T-helper 2 cell treated with Interferon-gamma antibody and Interleukin-4, amounts not matched to agents 100 ng/mL and 5 ng/mL, for 36 hours (primary cell): ENCODE measurements at regions not wholly inside any gene's neighbourhood (a gene's known extent, or its start where the extent isn't known, plus 50 kb on each side); places are given as distances from the start of the nearest gene placed in this dataset.

ENCODE experiments used
- intact Hi-C: fragments of 100-400 bp; cut with micrococcal nuclease; formaldehyde crosslinking; loops from one replicate; pipeline ENCODE4 v1.15.1; 2023

DNA sequence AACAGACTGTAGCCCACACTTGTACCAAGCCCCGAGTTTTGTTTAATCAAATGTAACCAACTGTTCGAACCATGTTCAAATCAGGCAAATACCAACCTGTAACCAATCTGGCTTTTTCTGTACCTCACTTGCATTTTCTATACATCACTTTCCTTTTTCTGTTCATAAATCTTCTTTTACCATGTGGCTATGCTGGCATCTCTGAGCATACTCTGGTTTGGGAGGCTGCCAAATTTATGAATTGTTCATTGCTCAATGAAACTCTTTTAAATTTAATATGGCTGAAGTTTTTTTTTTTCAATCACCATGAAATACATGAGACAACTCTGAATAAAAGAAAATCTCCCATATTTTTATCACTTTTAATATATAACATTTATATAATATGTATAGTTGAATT is 256.1 kb downstream of the SLITRK6 start:
- intact Hi-C loops: no loop called here

DNA sequence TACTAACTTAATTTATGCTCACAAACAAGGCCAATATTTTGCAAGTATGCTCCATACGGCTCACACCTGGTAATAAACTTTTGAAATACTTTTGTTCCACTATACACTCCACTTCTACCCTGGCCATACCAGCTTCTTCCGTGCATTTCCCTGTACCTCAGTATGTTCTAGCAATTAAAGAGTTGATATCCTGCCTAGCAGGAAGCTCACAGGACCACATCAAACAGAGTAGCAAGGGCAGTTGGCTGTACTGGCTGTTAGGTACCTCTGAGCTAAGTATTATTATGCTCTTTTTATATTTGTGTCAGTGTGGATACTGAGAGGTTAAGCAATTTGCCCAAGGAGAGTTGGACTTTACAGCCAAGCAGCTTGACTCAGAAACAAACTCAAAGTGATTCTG is 257.7 kb downstream of the SLITRK6 start:
- intact Hi-C loops: no loop called here

DNA sequence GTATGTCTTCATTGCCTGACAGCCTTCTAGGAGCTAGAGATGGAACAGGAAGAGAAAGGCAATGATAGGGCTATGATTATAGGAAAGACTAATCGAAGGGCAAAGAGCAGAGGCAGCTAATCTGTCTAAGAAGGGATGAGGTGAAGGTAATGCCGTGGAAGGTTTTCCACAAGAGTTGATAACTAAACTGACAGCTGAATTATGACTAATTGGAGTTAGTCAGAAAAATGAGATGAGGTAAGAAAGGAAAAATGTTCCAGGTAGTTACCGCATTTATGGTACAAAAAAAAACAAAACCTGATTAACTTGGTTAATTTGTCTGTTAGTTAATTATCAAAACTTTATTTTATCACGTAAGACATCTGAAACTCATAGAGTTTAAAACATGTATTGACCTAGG is 260.3 kb downstream of the SLITRK6 start:
- intact Hi-C loops: no loop called here

DNA sequence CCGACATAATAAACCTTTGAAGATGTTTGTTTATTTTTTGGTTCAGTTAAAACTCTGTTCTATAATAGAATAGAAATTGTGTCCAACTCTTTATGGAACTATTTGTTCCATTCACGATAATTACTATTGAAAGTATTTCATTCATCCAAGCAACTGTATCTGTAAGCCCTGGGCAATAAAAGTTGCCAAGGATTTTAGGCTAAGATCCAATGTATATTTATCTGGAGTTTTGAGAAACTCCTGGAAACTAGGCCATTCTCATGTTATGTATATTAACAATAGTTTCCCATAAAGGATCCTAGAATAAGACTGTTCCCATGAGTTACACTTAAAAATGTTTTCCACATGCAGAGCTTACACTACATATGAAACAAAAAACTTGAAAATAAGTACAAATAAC is 261.6 kb downstream of the SLITRK6 start:
- intact Hi-C loops: no loop called here

DNA sequence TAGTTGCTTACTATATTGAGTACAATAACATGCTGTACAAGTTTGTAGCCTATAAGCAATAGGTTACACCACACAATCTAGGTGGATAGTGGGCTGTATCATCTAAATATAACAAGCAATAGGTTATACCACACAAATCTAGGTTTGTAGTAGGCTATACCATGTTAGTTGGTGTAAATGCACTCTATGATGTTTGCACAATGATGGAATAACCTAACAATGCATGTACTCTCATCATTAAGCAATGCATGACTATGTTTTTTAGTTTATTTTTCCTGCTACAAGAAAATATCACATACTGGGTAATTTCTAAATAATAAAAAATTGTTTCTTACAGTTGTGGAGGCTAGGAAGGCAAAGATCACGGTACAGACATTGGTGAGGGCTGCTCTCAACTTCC is 262.5 kb downstream of the SLITRK6 start:
- intact Hi-C loops: no loop called here

DNA sequence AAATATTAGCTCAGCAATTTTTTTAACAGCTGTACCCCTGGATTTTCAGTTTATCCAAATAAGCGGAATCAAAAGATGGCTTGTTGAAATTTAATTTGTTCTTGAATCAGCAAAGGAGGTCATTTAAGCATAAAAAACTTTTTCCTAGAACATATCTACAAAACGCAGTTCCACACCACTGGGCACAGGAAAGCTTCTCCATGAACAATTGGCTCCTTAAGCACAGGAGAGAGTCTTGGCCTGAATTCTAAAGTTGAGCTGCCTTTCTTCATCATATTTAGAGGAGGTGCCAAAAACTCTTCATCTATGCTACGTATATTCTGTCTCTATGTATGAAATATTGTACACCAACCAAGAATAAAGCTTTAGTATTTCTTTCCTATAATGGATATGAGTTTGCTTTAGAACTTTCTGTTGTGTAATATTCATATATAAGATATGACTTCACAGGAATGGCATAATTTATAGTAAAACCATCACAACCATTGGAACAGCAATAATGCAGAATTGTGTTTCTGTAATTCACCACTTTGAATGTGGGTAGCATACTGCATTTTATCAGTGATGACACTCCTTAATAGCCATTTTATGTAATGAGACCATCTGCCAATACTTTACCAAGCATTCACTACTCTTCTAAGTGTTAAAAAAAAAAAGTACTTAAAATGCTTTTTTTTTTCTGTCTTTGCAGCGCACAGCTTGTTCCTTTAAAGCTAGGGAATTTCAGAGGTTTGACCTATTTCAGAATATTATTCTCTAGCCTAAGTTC is 263.7 kb downstream of the SLITRK6 start:
- intact Hi-C loops: no loop called here

DNA sequence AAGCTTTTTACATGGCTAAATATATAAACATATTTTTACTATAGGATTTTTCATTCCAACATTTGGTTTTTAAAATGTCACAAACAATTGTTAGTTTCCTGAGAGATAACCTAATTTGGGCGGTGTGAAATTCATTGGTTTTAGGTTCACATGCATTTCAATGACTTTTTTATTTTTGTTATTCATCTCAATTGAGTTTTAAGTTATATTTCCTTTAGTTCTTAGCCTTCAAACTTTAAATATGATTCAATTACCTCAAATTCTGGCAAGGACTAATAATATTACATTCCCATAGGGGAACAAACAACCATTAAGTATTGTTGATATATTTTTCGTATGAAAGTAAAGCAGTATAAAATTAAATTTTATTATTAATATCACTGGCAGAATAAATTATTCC is 265.3 kb downstream of the SLITRK6 start:
- intact Hi-C loops: no loop called here

DNA sequence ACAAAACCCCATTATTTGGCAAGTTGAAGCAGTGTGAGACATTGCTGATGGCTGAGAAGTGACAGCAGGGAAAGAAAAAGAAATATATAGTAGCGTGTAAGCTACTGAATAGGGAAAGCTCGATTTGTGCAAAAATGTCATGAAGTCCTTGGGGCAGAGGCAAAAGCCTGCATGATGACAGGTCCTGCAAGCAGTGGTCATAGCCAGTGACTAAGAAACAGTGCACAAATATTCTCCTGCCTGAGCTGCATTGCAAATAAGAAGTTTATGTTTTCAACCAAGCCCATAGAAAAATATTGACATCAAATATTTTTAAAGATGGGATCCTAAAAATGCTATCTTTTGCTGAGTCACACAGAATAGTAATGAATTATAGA is 270.0 kb downstream of the SLITRK6 start:
- intact Hi-C loops: no loop called here

DNA sequence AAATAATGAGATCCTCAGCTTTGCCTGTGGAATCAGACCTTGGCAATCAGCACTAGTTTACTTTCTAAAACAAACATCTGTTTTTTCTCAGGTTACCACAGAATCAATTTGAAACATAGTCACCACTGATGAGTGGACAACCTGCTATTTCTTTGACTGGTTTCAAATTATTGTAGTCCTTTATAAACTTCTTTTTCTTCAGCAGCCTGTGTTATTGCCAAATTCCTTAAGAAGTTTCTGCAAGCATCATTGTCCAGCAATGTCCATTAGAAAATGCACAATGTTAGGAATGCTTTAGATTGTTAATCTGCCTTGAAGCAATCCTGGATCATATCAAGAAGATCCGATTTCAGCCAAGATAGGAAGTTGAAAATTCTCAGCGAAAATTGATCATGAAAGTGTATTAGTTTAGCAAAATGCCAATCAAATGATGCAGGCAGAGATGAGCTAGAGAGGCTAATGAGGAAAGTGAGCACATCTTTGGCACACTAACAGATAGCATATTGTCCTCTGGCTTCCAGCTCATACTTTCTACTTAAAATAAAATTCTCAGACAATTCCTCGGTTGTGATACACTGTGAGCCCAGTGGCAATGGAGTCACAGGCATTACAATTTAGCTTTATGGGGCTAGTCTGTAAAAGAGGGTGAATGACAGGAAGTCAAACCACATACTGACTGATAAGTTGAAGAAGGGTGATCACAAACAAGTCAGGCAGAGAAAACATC is 270.6 kb downstream of the SLITRK6 start:
- intact Hi-C loops: no loop called here

DNA sequence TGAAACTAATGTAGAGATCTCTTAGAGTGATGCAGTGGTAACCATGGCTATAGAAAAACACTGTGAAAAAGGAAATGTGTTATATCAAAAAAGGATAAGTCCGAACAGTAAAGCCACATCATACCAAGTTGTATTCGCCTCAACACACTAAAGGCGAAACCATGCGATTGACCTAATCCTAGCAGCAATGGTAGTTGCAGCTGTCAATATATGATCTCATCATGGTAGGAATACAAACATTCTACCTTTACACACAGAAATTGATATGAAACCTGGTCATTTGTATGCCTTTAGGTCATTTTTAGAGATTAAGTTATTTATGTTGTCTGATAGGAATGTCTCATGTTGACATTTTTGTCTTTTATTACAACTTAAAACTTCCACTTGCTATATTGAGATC is 271.9 kb downstream of the SLITRK6 start:
- intact Hi-C loops: no loop called here

DNA sequence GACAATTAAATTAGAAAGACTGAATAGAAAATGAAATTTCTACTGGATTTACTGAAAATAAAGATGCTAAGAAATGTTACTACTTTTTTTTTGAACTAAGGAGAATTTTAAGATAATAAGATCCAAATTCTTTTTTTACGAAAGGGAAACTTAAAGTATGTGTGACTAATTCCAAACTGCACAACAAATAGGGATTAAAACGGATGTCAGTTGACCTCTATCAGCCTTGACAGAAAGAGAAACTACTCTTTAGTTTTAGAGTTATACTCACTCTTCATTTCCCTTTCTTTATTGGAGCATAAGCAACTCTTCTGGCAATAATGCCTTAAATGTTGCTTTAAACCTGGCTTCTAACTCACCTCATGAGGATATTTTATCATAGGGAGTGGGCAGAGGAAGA is 273.8 kb downstream of the SLITRK6 start:
- intact Hi-C loops: no loop called here

DNA sequence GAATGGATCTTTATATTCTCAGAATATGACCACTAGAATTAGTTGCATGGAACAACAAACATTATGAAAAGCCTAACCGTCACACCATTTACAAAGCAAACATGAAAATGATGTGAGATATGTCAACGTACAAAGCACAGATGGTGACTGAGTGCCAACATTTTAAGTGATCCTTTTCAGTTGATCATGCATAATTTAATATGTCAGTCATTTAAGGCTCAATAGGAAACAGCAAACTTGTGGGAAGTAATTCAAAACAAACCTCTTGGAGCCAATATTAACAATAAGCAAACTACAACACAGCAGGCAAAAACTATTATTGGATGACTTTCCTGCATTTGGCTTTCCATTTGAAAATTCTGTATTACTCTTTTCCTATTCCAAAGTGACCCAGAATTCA is 277.6 kb downstream of the SLITRK6 start:
- intact Hi-C loops: no loop called here

DNA sequence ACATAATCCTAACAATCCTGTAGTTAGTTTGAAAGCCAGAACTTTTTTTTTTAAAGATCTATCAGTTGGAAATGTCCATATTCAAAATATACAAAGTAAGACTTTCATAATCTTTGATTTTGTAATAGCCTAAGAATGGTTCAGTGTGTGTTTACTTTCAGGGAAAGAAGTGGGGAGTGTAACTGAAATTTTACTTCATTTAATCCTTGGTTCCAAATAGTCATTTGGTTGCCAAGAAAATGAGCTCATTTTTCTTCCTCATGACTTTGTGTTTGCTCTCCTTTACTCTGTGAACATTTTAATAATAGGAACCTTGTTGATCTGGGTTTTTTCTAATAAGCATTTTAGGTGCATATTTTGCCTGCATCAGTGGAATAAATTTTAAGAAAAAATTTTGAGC is 278.8 kb downstream of the SLITRK6 start:
- intact Hi-C loops: no loop called here

DNA sequence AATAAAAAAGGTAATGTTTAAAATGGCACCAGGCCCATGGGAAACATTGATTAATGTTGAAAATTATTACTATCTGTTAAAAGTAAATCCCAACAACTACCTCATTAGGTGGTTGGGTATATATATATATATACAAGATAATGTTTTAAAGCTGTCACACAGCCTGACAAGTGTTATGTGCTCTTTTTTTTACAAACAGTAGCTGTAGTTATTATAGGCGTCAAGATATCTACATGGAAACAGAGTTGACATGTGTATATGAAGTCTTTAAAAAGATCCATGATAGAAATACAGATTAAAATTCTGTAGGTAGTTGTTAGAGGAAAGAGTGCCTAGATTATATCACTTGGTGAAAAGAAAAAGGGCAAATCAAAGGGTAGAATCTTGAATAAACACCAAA is 279.9 kb downstream of the SLITRK6 start:
- intact Hi-C loops: no loop called here

DNA sequence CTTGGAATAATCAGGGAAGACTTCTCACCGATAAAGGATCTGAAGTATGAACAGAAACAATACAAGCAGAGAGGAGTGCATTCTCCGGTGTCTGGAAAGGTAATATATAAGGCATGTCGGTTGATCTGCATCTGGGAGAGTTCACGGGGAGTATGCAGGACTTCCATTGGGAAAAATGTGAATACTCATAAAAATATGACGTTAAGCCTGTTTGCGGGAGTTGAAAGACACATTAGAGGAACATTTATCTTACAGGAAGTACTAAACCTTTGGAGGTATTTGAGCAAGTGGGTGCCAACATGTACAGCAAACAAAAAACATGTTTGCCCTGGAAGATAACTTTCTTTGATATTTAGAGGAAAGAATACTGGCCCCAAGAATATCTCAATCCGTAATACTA is 286.8 kb downstream of the SLITRK6 start:
- intact Hi-C loops: no loop called here

DNA sequence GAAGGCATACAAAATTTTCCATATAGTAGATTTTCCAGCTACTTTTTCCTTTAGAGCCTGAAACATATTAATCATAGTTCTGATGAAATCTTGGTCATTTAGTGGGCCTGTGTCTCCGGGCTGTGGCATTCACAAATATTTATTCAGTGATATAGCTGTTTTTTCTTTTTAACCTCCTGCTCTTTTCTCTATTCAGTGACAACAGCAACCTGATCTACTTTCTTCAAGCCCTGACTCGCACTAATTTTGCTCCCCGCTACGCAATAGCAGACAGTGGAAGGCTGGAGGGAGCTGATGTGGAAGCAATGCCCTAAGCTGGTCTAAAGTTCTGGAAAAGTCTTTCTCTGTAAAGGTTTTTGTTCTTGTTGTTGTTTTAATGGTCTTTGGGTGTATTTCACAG is 289.7 kb downstream of the SLITRK6 start:
- intact Hi-C loops: no loop called here

DNA sequence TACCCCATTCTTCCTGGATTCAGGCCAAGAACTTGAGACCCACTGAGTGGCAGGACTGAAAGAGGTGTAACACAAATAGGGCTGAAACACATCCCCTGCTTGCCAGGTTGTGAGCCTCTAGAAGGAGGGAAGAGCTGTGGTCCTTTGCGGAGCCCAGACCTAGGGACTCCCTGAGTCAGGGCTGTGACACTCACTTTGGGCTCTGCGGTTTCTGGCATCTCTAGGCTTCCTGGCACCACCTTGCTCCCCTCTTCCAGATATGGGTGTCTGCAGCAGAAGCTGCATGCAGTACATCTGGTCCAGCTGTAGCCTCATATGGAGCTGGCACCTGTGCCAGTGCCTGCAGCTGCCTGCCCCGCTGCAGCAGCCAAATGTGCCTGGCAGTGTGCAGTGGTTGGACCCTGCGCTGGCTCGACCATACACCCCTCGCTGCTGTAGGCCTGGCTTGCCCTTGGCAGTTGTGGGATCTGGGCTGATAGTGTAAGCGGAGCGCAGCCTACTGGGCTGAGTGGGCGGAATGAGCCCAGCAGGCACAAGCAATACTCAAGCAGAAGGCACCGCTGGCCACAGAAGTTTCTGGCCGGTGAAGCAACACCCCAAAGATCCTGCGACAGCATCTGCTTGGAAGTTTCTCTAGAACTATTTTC is 290.4 kb downstream of the SLITRK6 start:
- intact Hi-C loops: no loop called here

DNA sequence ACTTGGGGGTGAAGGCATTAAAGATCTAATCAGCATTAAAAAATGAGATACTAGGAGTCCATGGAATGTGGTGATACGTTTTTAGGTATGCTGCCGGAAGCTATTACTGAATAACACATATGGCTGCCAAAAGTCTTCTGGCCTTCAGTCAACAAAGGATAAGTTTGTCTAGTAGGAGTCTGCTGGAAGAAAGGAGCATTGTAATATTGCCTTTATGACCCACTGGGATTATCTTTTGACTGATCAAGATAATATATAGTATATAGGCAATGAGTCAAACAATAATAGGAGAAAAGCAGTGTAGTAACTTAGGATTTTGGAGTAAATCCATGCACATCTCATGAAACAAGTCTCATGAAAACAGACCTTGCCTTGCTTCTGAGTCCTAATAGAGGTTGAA is 295.4 kb downstream of the SLITRK6 start:
- intact Hi-C loops: no loop called here

DNA sequence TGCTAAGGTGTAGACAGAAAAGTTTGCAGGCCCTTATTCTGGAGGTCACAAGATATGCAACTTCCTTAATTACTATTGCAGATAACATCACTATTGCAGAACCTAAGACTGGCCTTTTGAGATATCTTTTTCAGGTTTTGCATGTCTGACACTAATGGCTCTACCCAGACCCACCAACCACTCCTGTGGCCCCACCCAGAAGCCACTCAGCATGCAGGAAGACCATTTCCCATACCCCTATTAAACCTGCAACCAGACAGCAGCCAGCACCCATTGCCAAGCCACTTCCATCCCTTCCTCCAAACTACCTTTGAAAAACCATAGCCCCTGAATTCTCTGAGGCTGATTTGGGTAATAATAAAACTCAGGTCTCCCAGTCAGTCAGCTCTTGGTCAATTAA is 297.6 kb downstream of the SLITRK6 start:
- intact Hi-C loops: no loop called here

DNA sequence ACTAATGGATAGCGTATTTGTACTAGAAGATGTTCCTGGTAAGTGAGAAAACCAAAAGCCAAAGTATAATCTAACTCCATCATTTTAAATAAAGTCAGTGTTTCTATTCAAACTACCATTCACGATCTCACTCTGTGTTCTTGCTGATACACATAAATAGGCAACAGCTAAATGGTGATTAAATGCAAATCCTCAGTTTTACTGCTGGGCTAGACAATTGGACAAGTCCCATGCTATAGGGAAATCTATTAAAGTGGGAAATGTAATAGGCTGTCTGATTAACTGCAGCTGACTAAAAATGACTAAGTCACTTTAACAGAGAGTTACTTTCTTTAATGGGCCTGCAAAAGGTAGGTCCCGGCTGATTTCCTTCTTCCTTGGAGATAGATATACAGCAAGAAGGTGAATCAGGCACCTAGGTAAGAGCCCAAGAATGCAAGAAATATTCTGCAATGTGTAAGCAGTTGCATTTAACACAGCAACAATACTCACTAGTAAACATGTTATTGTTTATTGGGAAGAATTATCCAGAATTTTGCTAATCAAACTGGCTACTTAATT is 298.4 kb downstream of the SLITRK6 start:
- intact Hi-C loops: no loop called here

DNA sequence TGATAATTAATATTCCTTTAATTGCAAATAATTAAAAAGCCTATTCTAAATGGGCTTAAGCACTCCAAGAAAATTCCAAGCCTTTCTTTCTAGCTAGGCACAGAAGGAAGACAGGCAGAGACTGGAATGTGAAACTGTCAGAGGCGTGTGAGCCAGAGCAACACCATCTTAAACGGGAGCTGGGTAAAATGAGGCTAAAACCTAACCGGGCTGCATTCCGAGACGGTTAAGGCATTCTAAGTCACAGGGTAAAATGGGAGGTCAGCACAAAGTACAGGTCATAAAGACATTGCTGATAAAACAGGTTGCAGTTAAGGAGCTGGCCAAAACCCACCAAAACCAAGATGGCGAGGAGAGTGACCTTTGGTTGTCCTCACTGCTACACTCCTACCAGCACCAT is 300.4 kb downstream of the SLITRK6 start:
- intact Hi-C loops: no loop called here

DNA sequence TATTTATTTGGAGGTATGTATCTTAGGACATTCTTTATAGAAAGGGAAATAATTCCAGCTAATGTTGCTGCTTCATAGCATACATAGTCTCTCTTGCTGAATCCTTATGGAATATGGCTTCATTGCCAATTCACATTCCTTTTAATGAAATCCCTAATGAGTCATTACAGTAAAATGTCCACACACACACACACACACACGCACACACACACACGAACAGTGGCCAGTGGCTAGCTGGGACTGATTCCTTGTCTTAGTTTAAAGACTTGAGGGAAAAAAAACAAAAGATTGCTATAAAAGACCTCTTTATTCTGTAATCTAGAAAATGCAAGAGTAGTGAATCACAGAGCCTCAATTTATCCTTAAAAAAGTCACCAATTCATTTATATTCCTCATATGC is 301.6 kb downstream of the SLITRK6 start:
- intact Hi-C loops: no loop called here
